SK-N-MC (cell line): ENCODE measurements at regions not wholly inside any gene's neighbourhood (a gene's known extent, or its start where the extent isn't known, plus 50 kb on each side); places are given as distances from the start of the nearest gene placed in this dataset.
"Not testable (repeated sequence)": the region's sequence is repeated elsewhere in the genome, so short reads cannot be mapped to it uniquely, and the experiment has no call there.

ENCODE experiments used
- DNase-seq: peaks from one replicate; pipeline ENCODE4 v3.0.0-alpha.2; 2011; ENCODE audit warnings: low read depth, low spot score
- H3K27ac ChIP-seq: fragments of 200-600 bp; sonication (generic); 2 replicates; pipeline ENCODE4 v1.5.1; 2016; ENCODE audit warnings: mixed run types
- H3K36me3 ChIP-seq: fragments of 200-600 bp; sonication (generic); 2 replicates; pipeline ENCODE4 v1.6.1; 2017; ENCODE audit warnings: antibody characterized with exemption, low read length, mixed read lengths; ENCODE audit not compliant: insufficient read depth
- H3K4me3 ChIP-seq: fragments of 200-600 bp; sonication (generic); 2 replicates; pipeline ENCODE4 v1.5.1; 2016
- H3K9ac ChIP-seq: fragments of 200-600 bp; sonication (generic); 2 replicates; pipeline ENCODE4 v1.8.0; 2017; ENCODE audit warnings: mixed run types, mixed read lengths; ENCODE audit not compliant: insufficient read length
- H3K9me3 ChIP-seq: fragments of 200-600 bp; sonication (generic); 2 replicates; pipeline ENCODE4 v1.6.1; 2017; ENCODE audit warnings: low read depth, mild to moderate bottlenecking, antibody characterized with exemption, low read length, moderate library complexity, mixed read lengths
- EZH2 ChIP-seq: fragments of 200-600 bp; sonication (generic); IDR thresholded peaks from one replicate; pipeline ENCODE4 v1.6.1; 2017; ENCODE audit warnings: antibody characterized with exemption
- FOXP2 ChIP-seq: optimal IDR thresholded peaks from 2 replicates; pipeline ENCODE3; 2011; ENCODE audit warnings: mild to moderate bottlenecking, moderate library complexity; ENCODE audit not compliant: insufficient read depth; ENCODE audit errors: extremely low read length, control extremely low read depth
- POLR2AphosphoS5 ChIP-seq: IDR thresholded peaks from 2 replicates; pipeline ENCODE4 v1.6.1; 2012; ENCODE audit warnings: mild to moderate bottlenecking, low read depth, low read length, borderline replicate concordance

DNA sequence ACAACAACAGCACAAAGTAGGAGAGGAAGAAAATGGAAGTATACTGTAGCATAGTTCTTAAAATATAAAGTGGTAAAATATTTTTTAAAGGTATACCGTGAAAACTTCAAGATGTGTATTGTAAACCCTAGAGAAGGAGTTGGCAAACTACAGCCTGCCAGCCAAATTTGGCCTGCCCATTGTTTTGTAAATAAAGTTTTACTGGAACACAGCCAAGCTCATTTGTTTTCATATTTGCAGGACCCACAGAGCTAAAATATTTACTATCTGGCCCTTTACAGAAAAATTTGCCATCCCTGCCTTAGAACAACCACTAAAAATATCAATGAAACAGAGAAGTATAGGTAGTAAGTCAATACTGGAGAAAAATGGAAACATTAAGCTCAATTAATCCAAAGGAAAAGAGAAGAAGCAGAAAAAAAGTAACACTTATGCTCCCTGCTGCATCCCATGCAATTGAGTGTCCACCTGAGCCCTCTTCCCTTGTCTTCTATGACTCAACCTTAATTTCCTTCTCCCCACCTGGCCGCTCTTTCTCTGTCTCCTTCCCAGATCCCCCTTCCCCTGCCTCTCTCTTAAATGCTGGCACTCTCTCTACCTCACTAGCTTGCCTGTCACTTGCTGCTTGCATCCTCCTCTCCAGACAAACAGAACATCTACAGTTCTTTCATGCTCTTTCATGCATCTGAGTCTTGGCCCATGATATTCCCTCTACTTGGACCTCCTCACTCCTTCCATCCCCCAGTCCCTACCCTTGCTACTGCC is 50.6 kb upstream of the FER start:
- no peak overlapping the region for H3K9ac ChIP-seq
- H3K9me3 ChIP-seq = no peaks in the 10 kb centered on the region
- TF ChIP-seq EZH2 (no peak), FOXP2 (no peak), POLR2AphosphoS5 (no peak)
- no peak for DNase-seq
- no peak overlapping the region for H3K27ac ChIP-seq
- H3K4me3 ChIP-seq = no peak overlapping the region
- H3K36me3 ChIP-seq = no peaks in the 10 kb centered on the region

- Histone ChIP-seq H3K9me3 (no peaks in the 10 kb centered on the region), H3K27ac (no peak overlapping the region), H3K9ac (no peak overlapping the region), H3K4me3 (no peak overlapping the region), H3K36me3 (no peaks in the 10 kb centered on the region)
- no peak for DNase-seq
- no peak for TF ChIP-seq POLR2AphosphoS5
Measured at GRCh38 chr5:108696407-108696806, 51.3 kb upstream of the FER start.

- no peak for DNase-seq
- Histone ChIP-seq H3K27ac (no peak overlapping the region), H3K4me3 (no peak overlapping the region), H3K36me3 (no peaks in the 10 kb centered on the region), H3K9me3 (no peaks in the 10 kb centered on the region), H3K9ac (no peak overlapping the region)
- TF ChIP-seq EZH2 = no peak
- TF ChIP-seq FOXP2 = no peak
- no peak for TF ChIP-seq POLR2AphosphoS5
Measured at GRCh38 chr5:108688485-108688884, 59.2 kb upstream of the FER start.

DNA sequence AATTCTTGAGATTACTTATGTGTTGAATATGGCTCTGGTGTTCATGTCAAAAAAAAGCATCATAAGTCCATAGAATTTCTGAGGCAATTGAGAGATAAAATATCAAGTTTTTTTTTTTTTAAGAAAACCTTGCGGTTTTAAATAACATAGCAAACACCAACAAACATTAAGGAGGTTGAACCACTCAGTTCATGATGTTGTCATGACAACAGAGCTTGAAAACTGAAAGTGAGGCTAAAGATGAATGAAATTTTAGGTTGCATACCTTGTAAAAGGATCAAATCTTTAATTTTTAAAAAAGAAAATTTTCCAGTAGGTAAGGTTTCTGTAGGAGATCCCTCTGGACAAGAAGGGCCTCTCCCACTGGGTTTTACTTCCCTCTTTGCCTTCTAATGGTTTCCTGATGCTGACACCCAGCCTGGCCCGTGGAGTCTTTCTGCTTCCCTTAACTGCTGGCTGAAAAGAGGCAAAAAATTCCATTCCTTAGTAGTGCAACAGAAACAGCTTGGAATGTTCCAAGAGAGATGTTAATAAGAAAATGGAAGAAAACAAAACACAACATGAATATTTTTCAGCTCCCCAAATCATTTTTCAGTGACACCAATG is 60.0 kb upstream of the FER start:
- no peak for DNase-seq
- TF ChIP-seq FOXP2 (no peak), EZH2 (no peak), POLR2AphosphoS5 (no peak)
- H3K9me3 ChIP-seq = no peaks in the 10 kb centered on the region
- H3K27ac ChIP-seq = no peak overlapping the region
- no peaks in the 10 kb centered on the region for H3K36me3 ChIP-seq
- no peak overlapping the region for H3K9ac ChIP-seq
- H3K4me3 ChIP-seq = no peak overlapping the region

- no peaks in the 10 kb centered on the region for H3K9me3 ChIP-seq
- H3K36me3 ChIP-seq = no peaks in the 10 kb centered on the region
- H3K9ac ChIP-seq = no peak overlapping the region
- TF ChIP-seq POLR2AphosphoS5 (no peak), FOXP2 (no peak), EZH2 (no peak)
- no peak for DNase-seq
- H3K27ac ChIP-seq = no peak overlapping the region
- no peak overlapping the region for H3K4me3 ChIP-seq
Measured at GRCh38 chr5:108686676-108687075, 61.0 kb upstream of the FER start.

- H3K9ac ChIP-seq, H3K36me3 ChIP-seq, H3K27ac ChIP-seq, H3K4me3 ChIP-seq, DNase-seq, H3K9me3 ChIP-seq: not testable (repeated sequence)
Measured at GRCh38 chr5:108685448-108686216, 62.1 kb upstream of the FER start.

- Histone ChIP-seq H3K9me3 (no peaks in the 10 kb centered on the region), H3K27ac (no peak overlapping the region), H3K9ac (peak overlapping the region; percentile 23)
Measured at GRCh38 chr5:108681079-108681921, 66.4 kb upstream of the FER start.

GRCh38 chr5:108678091-108678490 is 69.6 kb upstream of the FER start:
- TF ChIP-seq POLR2AphosphoS5 (no peak), FOXP2 (no peak), EZH2 (no peak)
- Histone ChIP-seq H3K4me3 (no peak overlapping the region), H3K9ac (no peak overlapping the region), H3K9me3 (no peaks in the 10 kb centered on the region), H3K27ac (no peak overlapping the region), H3K36me3 (no peaks in the 10 kb centered on the region)
- DNase-seq = no peak

More at GRCh38 chr5:108681079-108681921, 66.4 kb upstream of the FER start:
- TF ChIP-seq FOXP2 (no peak), POLR2AphosphoS5 (no peak), EZH2 (no peak)
- peak; percentile 35 for DNase-seq
- H3K36me3 ChIP-seq = no peaks in the 10 kb centered on the region
- H3K4me3 ChIP-seq = no peak overlapping the region
